Esophagus squamous epithelium (tissue), 4 donors: ENCODE measurements at regions not wholly inside any gene's neighbourhood (a gene's known extent, or its start where the extent isn't known, plus 50 kb on each side); places are given as distances from the start of the nearest gene placed in this dataset.

Source experiments
- CTCF ChIP-seq, 6 experiments: fragments of 450-650 bp in 4 of 6; fragments of 200-600 bp in 2 of 6; sonication (generic) in 2 of 6; IDR thresholded peaks; one replicate each; pipeline ENCODE4 v1.5.1; 2016 to 2019; ENCODE audit warnings: antibody characterized with exemption in 6 of 6, mild to moderate bottlenecking in 4 of 6, moderate library complexity in 4 of 6
- POLR2A ChIP-seq, 4 donors: fragments of 450-650 bp; IDR thresholded peaks; one replicate each; pipeline ENCODE4 v1.6.1; 2017; ENCODE audit warnings: antibody characterized with exemption in 4 of 4, mild to moderate bottlenecking in 4 of 4, moderate library complexity in 3 of 4

- TF ChIP-seq CTCF (IDR thresholded peaks at IDR 0.05) (no peak), POLR2A (IDR thresholded peaks at IDR 0.05) (no peak)
Observed at GRCh38 chr7:84603545-84603944, 409.0 kb upstream of the SEMA3A start.
